ENCODE measurements at regions not wholly inside any gene's neighbourhood (a gene's known extent, or its start where the extent isn't known, plus 50 kb on each side); places are given as distances from the start of the nearest gene placed in this dataset.
"Not testable (repeated sequence)": the region's sequence is repeated elsewhere in the genome, so short reads cannot be mapped to it uniquely, and the experiment has no call there.

DNA sequence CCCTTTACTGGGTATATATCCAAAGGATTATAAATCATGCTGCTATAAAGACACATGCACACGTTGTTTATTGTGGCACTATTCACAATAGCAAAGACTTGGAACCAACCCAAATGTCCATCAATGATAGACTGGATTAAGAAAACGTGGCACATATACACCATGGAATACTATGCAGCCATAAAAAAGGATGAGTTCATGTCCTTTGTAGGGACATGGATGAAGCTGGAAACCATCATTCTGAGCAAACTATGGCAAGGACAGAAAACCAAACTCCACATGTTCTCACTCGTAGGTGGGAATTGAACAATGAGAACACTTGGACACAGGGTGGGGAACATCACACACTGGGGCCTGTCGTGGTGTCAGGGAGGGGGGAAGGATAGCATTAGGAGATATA is 59.2 kb downstream of the CXorf49B start:
- H2AFZ ChIP-seq (ENCODE audit: low read length); H3K4me3 ChIP-seq (ENCODE audit: low read length, poor library complexity, severe bottlenecking); H4K20me1 ChIP-seq (ENCODE audit: insufficient read depth, low read length, poor library complexity, severe bottlenecking); H3K4me1 ChIP-seq (ENCODE audit: insufficient read depth, low read length, poor library complexity, severe bottlenecking); H3K4me2 ChIP-seq (ENCODE audit: low read depth, low read length, poor library complexity, severe bottlenecking); H3K79me2 ChIP-seq (ENCODE audit: insufficient read depth, low read length); H3K9me2 ChIP-seq (replicated peaks; ENCODE audit: low read depth, low read length); H3F3A ChIP-seq (ENCODE audit: low read depth); H3K9me3 ChIP-seq (ENCODE audit: insufficient read depth, low read depth, low read length); H3K36me3 ChIP-seq (ENCODE audit: insufficient read depth, low read length); H3K9ac ChIP-seq (ENCODE audit: low read depth, low read length, poor library complexity, severe bottlenecking); H3K27me3 ChIP-seq (ENCODE audit: insufficient read depth, low read length, poor library complexity, severe bottlenecking): not testable (repeated sequence)

DNA sequence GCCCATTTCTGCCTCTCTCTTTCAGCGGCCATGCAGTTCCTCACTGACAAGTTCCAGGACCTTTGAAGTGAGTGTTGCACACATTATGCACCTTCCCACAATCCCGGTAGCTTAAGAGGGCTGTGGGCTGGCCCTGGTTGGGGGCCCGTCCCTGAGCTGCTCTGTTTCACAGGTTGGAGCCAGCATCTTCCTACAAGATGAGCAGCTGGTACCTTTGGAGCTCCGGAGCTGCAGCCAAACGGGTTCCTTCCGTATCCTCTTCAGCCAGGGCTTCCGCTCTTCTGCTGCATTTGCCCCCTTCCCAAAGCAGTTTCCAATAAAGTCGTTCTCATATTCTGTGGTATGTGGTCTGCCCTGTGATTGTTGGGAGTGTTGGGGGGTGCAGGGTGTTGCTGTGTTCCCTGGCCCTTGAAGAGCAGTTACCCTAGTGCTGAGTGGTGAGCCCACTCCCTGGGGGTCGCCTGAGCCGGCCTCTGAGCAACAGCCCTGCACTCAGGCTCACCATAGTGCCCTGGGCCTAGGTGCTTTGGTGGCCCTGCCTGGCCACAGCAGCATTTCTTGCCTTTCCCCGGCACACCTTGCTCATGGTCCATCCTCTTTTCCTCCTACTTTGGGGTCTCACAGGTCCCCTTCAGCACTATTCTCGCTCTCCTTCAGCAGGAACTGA is 60.4 kb downstream of the CXorf49B start:
- Histone ChIP-seq H4K20me1 (ENCODE audit: insufficient read depth, low read length, poor library complexity, severe bottlenecking) (no peaks in the 10 kb centered on the region), H3K9me2 (replicated peaks; ENCODE audit: low read depth, low read length) (no peaks in the 10 kb centered on the region), H2AFZ (ENCODE audit: low read length) (no peak overlapping the region), H3K9ac (ENCODE audit: low read depth, low read length, poor library complexity, severe bottlenecking) (no peak overlapping the region), H3K36me3 (ENCODE audit: insufficient read depth, low read length) (no peaks in the 10 kb centered on the region), H3K79me2 (ENCODE audit: insufficient read depth, low read length) (no peaks in the 10 kb centered on the region), H3K27me3 (ENCODE audit: insufficient read depth, low read length, poor library complexity, severe bottlenecking) (no peaks in the 10 kb centered on the region), H3K4me3 (ENCODE audit: low read length, poor library complexity, severe bottlenecking) (no peak overlapping the region), H3K4me1 (ENCODE audit: insufficient read depth, low read length, poor library complexity, severe bottlenecking) (no peaks in the 10 kb centered on the region), H3K4me2 (ENCODE audit: low read depth, low read length, poor library complexity, severe bottlenecking) (no peak overlapping the region), H3K9me3 (ENCODE audit: insufficient read depth, low read depth, low read length) (no peaks in the 10 kb centered on the region), H3F3A (ENCODE audit: low read depth) (no peaks in the 10 kb centered on the region)
- TF ChIP-seq, protein P1, sequence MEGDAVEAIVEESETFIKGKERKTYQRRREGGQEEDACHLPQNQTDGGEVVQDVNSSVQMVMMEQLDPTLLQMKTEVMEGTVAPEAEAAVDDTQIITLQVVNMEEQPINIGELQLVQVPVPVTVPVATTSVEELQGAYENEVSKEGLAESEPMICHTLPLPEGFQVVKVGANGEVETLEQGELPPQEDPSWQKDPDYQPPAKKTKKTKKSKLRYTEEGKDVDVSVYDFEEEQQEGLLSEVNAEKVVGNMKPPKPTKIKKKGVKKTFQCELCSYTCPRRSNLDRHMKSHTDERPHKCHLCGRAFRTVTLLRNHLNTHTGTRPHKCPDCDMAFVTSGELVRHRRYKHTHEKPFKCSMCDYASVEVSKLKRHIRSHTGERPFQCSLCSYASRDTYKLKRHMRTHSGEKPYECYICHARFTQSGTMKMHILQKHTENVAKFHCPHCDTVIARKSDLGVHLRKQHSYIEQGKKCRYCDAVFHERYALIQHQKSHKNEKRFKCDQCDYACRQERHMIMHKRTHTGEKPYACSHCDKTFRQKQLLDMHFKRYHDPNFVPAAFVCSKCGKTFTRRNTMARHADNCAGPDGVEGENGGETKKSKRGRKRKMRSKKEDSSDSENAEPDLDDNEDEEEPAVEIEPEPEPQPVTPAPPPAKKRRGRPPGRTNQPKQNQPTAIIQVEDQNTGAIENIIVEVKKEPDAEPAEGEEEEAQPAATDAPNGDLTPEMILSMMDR (conservative IDR thresholded peaks at IDR 0.05; ENCODE audit: low read length): no peak
- TF ChIP-seq EZH2phosphoT487 (IDR thresholded peaks at IDR 0.05; ENCODE audit: borderline replicate concordance): no peak

DNA sequence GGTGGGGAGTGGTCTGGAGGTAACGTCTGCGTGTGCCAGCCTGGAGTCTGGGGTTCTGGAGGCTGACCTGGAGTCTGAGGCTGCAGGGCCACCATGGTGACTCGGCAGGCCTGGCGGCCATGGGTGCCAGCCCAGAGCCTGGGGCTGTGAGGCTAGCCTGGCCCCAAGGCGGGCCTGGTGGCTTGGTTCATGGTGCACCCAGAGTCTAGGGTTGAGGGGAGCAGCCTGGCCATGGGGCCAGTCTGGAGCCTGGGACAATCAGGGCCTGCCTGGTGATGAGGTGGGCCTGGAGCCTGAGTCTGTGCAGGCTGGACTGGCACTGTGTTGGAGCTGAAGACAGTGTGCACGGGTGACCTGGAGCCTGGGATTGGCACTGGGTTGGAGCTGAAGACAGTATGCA is 64.9 kb downstream of the CXorf49B start:
- Histone ChIP-seq H3K4me2 (ENCODE audit: low read depth, low read length, poor library complexity, severe bottlenecking) (no peak overlapping the region), H3F3A (ENCODE audit: low read depth) (no peaks in the 10 kb centered on the region), H3K9ac (ENCODE audit: low read depth, low read length, poor library complexity, severe bottlenecking) (no peak overlapping the region), H3K27me3 (ENCODE audit: insufficient read depth, low read length, poor library complexity, severe bottlenecking) (no peaks in the 10 kb centered on the region), H3K4me1 (ENCODE audit: insufficient read depth, low read length, poor library complexity, severe bottlenecking) (no peaks in the 10 kb centered on the region), H2AFZ (ENCODE audit: low read length) (no peak overlapping the region), H3K9me2 (replicated peaks; ENCODE audit: low read depth, low read length) (no peaks in the 10 kb centered on the region), H3K9me3 (ENCODE audit: insufficient read depth, low read depth, low read length) (no peaks in the 10 kb centered on the region), H3K36me3 (ENCODE audit: insufficient read depth, low read length) (no peaks in the 10 kb centered on the region), H3K4me3 (ENCODE audit: low read length, poor library complexity, severe bottlenecking) (no peak overlapping the region), H4K20me1 (ENCODE audit: insufficient read depth, low read length, poor library complexity, severe bottlenecking) (no peaks in the 10 kb centered on the region), H3K79me2 (ENCODE audit: insufficient read depth, low read length) (no peaks in the 10 kb centered on the region)
- no peak for TF ChIP-seq EZH2phosphoT487 (IDR thresholded peaks at IDR 0.05; ENCODE audit: borderline replicate concordance)
- TF ChIP-seq, protein P1 (conservative IDR thresholded peaks at IDR 0.05; ENCODE audit: low read length): no peak

DNA sequence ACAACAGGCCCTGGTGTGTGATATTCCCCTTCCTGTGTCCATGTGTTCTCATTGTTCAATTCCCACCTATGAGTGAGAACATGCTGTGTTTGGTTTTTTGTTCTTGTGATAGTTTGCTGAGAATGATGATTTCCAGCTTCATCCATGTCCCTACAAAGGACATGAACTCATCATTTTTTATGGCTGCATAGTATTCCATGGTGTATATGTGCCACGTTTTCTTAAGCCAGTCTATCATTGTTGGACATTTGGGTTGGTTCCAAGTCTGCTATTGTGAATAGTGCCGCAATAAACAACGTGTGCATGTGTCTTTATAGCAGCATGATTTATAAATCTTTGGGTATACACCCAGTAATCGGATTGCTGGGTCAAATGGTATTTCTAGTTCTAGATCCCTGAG is 72.6 kb upstream of the NHSL2 start:
- not testable (repeated sequence) for H3K4me2 ChIP-seq (ENCODE audit: low read depth, low read length, poor library complexity, severe bottlenecking); H4K20me1 ChIP-seq (ENCODE audit: insufficient read depth, low read length, poor library complexity, severe bottlenecking); H3K79me2 ChIP-seq (ENCODE audit: insufficient read depth, low read length); H3K4me3 ChIP-seq (ENCODE audit: low read length, poor library complexity, severe bottlenecking); H3K9ac ChIP-seq (ENCODE audit: low read depth, low read length, poor library complexity, severe bottlenecking); H3K9me2 ChIP-seq (replicated peaks; ENCODE audit: low read depth, low read length); H3K4me1 ChIP-seq (ENCODE audit: insufficient read depth, low read length, poor library complexity, severe bottlenecking); H3K27me3 ChIP-seq (ENCODE audit: insufficient read depth, low read length, poor library complexity, severe bottlenecking); H3F3A ChIP-seq (ENCODE audit: low read depth); H3K9me3 ChIP-seq (ENCODE audit: insufficient read depth, low read depth, low read length); H3K36me3 ChIP-seq (ENCODE audit: insufficient read depth, low read length); H2AFZ ChIP-seq (ENCODE audit: low read length)

Data from Loucy (cell line).